ENCODE measurements at regions not wholly inside any gene's neighbourhood (a gene's known extent, or its start where the extent isn't known, plus 50 kb on each side); places are given as distances from the start of the nearest gene placed in this dataset.

DNA sequence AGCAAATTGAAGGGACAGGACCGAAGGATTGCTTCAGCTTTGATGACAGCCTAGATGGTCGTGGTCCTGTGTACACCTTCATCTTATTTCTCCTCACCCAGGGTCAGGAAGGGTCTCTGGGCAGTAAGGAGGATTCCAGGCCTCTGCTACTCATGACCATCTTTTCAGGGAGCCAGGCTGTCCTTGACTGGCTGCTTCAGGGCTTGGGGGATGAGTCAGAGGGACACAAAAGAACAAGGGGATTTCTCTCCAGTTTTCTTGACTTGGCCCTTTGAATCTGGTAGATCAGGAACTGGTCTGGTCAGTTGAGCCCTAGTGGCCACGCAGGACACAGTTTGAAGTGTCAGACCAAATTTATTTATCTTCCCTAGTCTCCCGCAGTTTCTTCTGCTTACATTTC, 402.1 kb upstream of the CHD6 start:
- DNase-seq (ENCODE audit: low spot score): no peak

DNA sequence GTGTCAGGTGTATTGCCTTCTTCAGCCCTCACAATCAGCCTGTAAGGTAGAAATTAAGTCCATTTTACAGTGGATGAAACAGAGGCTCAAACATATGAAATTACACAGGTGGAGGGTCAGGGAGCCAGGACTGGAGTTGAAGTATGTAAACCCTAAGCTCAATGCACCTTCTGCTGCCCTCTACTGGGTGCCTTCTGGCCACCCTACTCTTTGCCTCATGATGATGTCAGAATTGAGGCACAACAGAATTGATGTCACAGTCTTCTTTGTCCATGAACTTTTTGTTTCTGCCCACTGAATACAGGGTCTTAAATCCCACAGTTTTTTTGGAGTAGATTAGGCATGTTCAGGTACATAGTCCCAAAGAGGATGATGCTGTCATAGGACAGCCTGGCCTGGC, 400.8 kb upstream of the CHD6 start:
- no peak for DNase-seq (ENCODE audit: low spot score)

DNA sequence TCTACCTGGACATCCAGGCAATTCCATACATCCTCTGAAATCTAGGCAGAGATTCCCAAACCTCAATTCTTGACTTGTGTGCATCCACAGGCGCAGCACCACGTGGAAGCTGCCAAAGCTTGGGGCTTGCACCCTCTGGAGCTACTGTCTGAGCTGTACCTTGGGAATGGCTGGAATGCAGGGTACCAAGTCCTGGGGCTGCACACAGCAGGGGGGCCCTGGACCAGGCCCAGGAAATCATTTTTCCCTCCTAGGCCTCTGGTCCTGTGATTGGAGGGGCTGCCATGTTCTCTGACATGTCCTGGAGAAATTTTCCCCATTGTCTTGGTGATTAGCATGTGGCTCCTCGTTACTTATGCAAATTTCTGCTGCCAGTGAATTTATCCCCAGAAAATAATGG, 391.9 kb upstream of the CHD6 start:
- no peak for DNase-seq (ENCODE audit: low spot score)

DNA sequence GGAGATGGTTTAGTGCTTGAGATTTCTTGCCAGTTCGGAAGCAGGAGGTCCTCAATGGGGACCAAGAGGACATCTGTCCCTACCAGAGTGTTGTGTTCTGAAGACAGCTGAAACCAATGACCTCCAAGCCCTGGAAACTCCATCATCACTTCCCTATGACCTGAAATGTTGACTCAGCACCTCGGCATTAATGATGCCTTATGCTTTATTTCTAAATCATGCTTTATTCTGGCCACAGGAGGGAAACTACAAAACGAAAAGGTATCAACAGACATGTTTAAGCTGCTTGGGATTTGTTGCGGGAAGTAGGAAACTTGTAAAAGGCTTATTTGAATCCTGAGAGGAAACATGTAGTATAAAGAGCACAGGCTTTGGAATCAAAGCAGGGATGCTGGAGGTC, 389.1 kb upstream of the CHD6 start:
- DNase-seq (ENCODE audit: low spot score): no peak

DNA sequence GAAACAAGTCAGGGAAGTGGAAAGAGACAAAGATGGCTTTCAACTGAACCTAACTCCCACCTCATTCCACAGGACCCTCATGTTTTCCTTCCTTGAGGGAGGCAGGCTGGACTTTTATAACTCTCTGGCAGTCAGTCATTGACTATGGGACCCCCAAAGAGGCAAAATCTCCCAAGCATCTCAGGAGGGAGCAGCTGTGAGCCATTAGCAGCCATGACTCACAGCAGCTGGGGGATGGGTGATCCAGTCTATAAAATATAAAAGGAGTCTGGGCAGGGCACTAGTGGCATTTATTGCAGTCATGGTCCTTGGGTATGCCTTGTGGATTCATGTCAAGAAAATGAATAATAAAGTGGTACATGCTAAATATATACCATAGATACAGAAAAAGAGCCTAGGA, 387.0 kb upstream of the CHD6 start:
- no peak for DNase-seq (ENCODE audit: low spot score)

DNA sequence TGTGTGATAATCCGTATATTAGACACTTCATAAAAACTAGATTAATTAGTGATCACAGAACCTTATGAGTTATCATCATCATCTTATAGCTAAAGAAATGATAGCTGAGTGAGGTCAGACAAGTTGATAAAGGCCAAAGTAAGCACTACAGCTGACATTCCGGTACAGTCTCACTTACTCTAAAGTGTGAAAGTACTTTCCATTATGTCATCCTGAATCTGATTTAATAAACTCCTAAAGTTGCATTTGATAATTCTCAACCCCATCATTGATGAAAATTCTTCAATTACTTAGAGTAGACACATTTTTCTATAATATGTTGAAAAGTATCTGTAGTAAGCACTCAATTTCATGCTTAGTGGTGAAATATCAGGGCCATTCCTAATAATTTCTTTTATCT, 385.2 kb upstream of the CHD6 start:
- no peak for DNase-seq (ENCODE audit: low spot score)

DNA sequence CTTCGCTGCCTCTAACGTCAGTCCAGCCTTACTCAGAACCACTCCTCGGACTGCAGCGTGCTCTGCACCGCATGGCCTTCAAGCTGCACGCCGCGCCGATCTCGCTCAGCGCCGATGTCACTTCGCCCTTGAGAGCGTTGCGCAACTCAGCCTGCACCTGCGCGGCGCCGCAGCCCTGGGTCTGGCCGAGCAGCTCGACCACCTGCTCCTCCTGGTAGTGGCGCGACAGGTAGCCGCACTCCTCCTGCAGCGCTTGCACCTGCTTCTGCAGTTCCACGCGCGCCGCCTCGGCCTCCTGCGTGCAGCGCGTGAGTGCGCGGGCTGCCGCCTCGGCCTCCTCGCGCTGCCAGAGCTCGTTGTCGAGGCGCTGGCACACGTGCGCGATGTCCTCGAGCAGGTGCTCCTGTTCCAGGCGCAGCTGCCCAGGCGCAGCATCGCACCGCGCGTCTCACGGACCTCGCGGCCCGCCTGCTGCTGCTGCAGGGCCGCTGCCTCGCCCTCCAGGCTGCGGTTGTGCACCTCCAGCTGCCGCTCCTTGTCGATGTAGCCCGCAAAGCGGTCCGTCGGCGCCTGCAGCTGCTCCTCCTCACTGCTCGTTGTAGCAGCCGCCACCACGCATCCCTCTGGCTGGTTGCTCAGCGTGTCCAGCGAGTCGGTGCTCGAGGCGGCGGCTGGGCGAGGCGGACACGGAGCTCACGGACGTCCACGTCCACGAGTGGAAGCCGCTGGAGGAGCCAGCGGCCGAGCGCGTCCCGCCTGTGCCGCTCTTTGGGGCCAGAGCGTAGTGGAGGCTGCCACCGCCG, 380.6 kb upstream of the CHD6 start:
- no peak for DNase-seq (ENCODE audit: low spot score)

DNA sequence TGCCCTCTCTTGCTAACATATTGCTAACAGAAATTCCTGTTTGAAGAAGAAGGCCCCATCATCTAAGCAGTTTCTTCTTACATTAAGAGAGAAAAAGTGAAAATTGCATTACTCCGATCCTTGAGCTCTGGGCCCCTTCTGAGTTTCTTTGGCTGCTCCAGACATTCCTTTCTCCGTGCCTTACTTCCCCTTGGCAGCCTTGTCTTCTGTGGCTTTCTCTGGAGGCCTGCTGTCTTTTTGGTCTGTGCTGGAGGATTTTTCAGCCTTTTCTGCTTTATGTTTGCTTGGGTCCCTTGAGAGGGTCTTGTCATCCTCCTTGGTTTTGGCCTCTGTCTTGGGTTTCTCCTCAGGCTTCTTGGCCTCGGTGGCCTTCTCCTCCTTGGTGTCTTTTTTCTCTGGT, 378.8 kb upstream of the CHD6 start:
- DNase-seq (ENCODE audit: low spot score): no peak

DNA sequence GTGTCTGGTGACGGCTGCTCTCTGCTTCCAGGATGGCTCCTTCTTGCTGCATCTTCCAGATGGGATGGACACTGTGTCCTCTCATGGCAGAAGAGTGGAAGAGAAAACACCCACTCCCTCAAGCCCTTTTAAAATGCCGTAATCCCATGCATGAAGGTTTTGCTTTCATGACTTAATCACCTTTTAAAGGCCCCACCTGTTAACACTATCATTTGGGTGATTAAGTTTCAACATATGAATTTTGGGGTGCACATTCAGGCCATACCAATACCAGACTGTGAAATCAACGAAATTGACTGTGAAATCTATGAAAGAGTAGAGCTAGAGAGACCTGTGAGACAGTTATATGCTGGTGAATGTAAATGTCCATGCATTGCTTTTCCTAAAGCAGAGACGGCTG, 374.3 kb upstream of the CHD6 start:
- no peak for DNase-seq (ENCODE audit: low spot score)

DNA sequence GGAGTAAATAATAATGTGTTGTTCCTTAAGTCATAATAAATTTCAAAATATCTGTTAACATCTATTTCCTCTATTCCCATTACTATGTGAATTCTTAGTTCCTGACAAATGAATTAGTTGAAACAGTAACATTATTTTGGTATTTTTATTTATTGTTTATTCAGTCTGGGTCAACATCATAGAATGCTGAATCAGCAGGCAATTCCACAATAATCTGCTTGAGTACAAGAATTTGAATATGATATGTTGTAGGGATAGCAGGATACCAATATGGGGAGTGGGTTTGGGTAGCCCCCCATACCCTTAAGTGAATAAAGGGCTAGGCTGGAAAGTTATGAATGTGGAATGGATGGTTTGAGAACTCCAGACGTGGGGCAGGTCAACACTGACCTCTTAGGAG, 373.2 kb upstream of the CHD6 start:
- DNase-seq (ENCODE audit: low spot score): no peak

DNA sequence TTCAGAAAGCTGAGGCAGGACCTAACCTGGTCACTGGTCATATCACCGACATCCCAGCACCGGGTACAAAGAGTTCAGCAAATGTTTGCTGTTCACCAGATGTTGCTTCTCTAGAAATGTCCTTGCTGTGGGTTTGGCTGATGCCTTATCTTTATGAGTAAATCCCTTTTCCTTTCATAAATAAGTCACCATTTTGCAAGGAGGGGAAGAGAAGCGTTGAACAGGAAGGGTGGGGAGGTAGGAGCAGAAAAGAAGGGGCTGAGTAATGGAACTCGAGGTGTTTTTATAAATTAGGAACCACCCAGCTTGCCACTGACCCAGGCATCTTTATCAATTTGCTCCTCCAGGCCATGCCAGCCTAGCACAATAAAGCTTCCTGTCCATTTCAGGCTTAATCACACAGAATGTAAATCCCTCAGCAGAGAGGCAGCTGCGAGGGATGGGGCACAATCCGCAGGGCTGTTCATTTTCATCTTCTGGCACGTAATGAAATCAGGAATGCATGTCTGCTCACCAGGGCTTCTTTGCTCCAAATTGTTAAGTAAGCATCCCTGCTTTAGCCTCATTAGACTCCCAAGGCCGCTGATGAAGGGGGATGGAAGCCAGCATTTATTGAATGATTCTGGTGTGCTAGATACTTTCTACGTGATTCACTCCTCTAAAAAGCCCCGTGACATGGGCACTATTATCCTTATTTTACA, 371.9 kb upstream of the CHD6 start:
- no peak for DNase-seq (ENCODE audit: low spot score)

DNA sequence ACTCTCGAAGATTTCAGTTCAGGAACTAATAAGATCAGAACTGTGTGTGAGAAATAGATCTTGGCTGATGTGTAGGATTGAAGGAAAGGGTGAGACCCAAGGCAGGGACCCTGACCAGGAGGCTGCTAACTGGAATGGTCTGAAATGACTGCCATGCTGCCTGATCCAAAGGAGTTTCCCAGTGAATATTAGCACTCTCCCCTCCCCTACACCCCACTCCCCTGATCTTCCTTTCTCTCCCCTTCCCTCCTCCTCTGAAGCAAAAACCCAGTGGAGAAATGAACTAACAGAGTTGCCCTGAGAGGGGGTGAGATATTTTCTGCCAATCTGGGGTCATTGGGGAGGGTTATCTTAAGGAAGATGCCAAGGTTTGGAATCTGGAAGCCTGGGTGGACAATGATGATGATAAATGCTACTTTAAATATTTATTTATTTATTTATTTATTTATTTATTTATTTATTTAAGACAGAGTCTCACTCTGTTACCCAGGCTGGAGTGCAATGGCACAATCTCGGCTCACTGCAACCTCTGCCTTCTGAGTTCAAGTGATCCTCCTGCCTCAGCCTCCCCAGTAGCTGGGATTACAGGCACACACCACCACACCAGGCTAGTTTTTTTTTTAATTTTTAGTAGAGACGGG, 371.0 kb upstream of the CHD6 start:
- no peak for DNase-seq (ENCODE audit: low spot score)

DNA sequence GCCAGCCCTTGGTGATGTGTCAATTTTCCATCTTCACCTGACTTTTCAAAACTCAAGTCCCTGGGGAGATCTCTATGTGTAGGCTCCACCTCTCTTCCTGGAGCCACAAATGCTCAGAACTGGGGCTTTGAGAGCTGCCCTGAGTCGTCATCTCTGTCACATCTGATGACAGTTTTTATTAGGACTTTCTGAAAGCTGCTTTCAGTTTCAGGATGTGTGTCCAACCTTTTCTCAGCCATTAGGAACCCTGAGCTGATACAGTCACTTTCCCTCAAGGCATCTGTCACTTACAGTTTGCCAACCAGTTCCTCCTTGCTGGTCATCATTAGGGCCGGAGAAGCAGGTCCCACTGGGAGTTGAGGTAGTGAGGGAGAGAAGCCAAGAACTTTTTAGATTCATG, 365.9 kb upstream of the CHD6 start:
- DNase-seq (ENCODE audit: low spot score): no peak

DNA sequence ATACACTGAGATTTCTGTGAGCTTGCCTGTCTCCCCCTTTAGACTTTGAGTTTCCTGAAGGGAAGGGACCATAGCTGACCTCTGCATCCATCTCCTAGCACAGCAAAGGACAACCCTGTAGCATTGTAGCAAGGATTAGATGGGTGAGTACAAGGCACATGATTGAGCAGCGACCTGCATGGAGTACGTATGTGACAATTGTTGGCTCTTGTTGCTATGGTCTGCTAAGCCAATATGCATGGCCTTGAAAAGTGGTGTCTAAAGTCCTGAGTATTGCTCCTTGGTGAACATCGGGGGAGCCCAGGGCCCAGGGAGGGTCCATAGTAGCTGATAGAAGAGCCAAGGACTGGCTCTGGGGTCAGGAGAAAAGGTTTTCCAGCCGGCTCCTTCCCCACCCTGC, 365.0 kb upstream of the CHD6 start:
- no peak for DNase-seq (ENCODE audit: low spot score)

DNA sequence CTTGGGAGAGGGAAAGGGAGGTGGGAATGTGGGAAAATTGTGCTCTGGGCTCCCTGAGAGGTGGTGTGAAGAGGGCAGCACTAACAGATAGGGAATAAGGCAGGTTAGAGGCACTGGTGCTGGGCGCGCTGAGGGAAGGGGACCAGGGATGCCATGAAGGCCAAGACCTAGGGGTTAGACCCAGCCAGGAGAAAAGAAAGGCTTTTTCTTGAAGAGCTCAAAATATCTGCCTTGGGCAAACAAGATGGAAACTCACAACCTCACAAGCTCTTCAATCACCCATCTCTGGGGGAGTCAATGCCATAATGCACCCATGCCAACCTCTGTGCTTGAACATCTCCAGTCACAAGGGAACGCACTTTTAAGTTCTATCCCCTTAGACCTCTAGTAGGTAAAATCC, 363.6 kb upstream of the CHD6 start:
- DNase-seq (ENCODE audit: low spot score): no peak

DNA sequence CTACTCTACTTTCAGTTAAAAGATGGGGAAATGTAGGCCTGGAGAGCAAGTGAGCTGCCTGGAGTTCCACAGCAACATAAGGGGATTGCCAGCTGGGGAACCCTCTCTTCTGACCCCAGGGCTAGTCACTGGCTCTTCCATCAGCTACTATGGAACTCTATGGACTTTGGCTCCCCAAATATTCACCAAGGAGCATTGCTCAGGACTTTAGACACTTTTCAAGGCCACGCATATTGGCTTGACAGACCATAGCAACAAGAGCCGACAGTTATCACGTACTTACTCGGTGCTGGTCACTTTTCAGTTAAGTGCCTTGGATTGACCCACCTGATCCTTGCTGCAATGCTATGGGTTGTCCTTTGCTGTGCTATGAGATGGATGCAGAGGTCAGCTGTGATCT, 360.7 kb upstream of the CHD6 start:
- no peak for DNase-seq (ENCODE audit: low spot score)

DNA sequence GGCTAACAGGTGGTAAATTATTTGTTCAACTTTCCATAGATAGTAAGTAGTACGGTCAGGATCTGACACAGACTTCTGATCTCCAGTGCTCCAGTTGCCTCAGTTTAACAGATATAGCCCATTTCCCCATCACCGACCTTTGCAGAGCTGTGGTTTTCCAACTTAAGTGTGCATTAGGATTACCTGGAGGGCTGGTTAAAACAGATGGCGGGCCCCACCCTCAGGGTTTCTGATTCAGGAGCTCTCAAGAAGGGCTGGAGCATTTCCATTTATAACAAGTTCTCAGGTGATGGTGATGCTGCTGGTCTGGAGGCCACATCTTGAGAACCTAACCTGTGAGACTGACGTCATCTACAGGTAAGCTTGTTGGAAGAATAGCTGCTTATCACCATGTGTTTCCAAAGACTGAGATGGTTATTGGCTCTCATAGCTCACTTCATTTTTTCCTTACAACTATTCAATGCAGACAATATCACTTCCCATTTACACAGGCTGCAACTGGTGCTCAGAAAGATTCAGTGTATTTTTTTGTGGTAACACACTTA, 360.1 kb upstream of the CHD6 start:
- no peak for DNase-seq (ENCODE audit: low spot score)

DNA sequence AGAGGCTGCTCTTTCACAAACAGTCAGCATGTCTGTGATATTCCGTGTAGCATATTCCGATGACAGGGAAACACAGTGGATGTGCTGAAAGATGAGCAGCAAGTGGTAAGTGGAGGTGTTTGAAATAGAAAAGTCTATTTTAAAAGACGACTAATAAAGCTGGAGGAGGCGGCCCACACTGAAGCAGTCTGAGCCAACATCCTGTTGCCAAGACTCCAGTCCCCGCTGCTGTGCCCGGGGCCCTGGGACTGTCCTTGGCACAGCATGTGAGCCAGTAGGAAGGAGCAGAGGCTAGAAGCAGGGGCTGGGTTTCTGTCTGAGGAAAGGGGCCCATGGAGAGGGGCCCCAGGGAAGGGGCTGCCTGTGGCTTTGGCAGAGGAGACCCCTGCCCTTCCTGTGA, 351.5 kb upstream of the CHD6 start:
- DNase-seq (ENCODE audit: low spot score): no peak

DNA sequence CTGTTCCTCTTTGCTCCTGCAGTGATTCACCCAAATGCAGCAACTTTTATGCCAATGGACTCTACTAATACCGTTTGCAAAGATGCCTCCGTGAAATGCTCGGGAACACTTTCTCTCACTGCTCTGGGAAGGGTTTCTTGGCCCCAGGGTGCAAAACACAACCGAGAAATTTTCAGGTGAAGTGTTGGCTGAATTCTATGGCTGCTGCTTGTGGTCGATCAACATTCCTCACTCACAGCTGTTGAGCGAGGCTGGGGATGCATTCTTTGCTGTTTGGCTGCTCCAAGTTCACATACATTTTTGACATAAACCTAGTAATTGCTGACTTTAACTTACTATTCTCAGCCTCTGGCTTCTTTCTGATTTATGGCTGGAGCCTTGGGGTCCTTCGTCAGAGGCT, 342.0 kb upstream of the CHD6 start:
- DNase-seq (ENCODE audit: low spot score): no peak

DNA sequence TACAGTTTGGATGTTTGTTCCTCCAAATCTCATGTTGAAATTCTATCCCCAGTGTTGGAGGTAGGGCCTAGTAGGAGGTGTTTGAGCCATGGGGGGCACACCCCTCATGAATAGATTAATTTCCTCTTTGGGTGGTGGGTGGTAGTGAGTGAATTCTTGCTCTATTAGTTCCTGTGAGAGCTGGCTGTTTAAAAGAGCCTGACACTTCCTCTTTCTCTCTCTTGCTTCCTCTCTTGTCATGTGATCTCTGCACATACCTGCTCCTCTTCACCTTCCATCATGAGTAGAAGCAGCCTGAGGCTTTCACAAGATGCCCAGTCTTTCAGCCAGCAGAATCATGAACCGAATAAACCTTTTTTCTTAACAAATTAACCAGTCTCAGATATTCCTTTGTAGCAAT, 340.2 kb upstream of the CHD6 start:
- no peak for DNase-seq (ENCODE audit: low spot score)

DNA sequence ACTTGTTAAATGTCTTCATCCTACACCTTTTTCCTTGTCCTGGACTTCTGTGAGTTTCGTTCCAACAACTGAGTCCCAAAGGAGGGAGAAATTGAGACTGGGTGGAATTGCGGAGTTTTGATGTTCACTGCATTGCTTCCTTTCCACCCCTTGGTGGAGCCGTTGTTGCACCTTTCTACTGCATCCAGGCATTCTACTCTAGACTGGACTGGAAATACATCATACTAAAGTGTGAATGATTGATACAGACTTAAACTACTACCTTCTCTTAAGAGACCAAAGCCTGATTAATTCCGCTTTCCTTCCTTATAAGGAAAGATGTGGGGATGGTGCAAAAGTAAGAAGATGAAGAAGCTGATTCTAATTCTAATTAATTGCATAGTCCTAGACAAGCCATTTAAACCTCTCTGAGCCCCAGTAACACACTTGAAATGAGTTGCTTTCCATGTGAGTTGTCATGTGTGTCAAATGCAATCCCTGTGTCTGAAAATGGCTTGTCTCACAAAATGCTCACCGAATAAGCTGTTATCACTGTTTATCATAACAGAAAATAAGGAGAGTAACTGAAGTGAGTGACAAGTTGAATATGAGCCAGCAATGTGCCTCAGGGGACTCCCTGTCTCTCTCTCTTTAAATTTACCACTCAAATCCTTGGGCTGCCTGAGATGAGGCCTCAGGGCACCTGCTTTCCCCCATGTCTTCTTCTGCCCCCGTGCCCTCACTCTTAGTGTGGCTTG, 338.3 kb upstream of the CHD6 start:
- no peak for DNase-seq (ENCODE audit: low spot score)

DNA sequence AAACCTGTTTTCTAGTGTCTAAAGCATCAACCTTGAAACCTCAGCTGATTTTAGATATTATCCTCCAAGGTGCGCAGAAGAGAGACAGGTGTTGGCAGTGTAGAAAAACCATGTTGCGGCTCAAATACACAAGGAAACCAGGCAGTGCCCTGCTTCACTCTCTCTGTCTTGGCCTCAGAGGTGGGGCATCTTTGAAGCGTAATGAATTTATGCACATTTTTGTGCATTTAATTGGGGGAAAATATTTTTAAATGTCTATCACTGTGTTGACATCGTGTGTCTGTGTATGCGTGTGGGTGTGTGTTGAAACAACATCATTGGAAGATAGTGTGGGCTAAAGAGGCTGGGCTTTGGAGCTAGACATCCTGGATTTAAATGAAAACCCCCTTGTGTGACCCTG, 334.0 kb upstream of the CHD6 start:
- DNase-seq (ENCODE audit: low spot score): no peak
